Neural cell (in vitro differentiated cells): ENCODE measurements at regions not wholly inside any gene's neighbourhood (a gene's known extent, or its start where the extent isn't known, plus 50 kb on each side); places are given as distances from the start of the nearest gene placed in this dataset.

Experiments used
- H2AFZ ChIP-seq: fragments of 200-600, 300-800 bp; sonication (generic), shearing (Covaris generic); 2 replicates; pipeline ENCODE4 v1.6.0; 2014; ENCODE audit warnings: low read depth, mild to moderate bottlenecking, antibody characterized with exemption, low read length, moderate library complexity
- H3F3A ChIP-seq: fragments of 200-600 bp; shearing (Covaris generic); 2 replicates; pipeline ENCODE4 v1.6.1; 2016; ENCODE audit warnings: mild to moderate bottlenecking, moderate library complexity, mixed read lengths, antibody characterized with exemption, low read length; ENCODE audit not compliant: insufficient read depth, poor library complexity, severe bottlenecking
- H3K27ac ChIP-seq: fragments of 200-600, 300-800 bp; sonication (generic), shearing (Covaris generic); 2 replicates; pipeline ENCODE4 v1.5.1; 2014; ENCODE audit warnings: mild to moderate bottlenecking, low read length, moderate library complexity
- H3K27me3 ChIP-seq: fragments of 300-800, 200-600 bp; sonication (generic), shearing (Covaris generic); 2 replicates; pipeline ENCODE4 v1.6.0; 2014; ENCODE audit warnings: mild to moderate bottlenecking, low read depth, low read length, moderate library complexity; ENCODE audit not compliant: insufficient read depth
- H3K36me3 ChIP-seq: fragments of 300-800, 200-600 bp; sonication (generic), shearing (Covaris generic); 2 replicates; pipeline ENCODE4 v1.5.1; 2014; ENCODE audit warnings: mild to moderate bottlenecking, antibody characterized with exemption, low read length, moderate library complexity; ENCODE audit not compliant: insufficient read depth
- H3K4me2 ChIP-seq: fragments of 300-800, 200-600 bp; sonication (generic), shearing (Covaris generic); 2 replicates; pipeline ENCODE4 v1.6.0; 2014; ENCODE audit warnings: mild to moderate bottlenecking, low read length
- H3K4me3 ChIP-seq: fragments of 300-800, 200-600 bp; sonication (generic), shearing (Covaris generic); 2 replicates; pipeline ENCODE4 v1.5.1; 2014; ENCODE audit warnings: mild to moderate bottlenecking, low read length, moderate library complexity
- H3K79me2 ChIP-seq: fragments of 200-600 bp; shearing (Covaris generic); replicated peaks from 2 replicates; pipeline ENCODE4 v1.6.0; 2014; ENCODE audit warnings: mild to moderate bottlenecking, low read length, moderate library complexity; ENCODE audit not compliant: insufficient read depth
- H3K9ac ChIP-seq: fragments of 300-800, 200-600 bp; sonication (generic), shearing (Covaris generic); 2 replicates; pipeline ENCODE4 v1.6.1; 2016; ENCODE audit warnings: mild to moderate bottlenecking, low read length, mixed read lengths
- H3K9me2 ChIP-seq: fragments of 200-600 bp; shearing (Covaris generic); 2 replicates; pipeline ENCODE4 v1.6.1; 2016; ENCODE audit warnings: mild to moderate bottlenecking, low read length, mixed read lengths; ENCODE audit not compliant: insufficient read depth
- H3K9me3 ChIP-seq: fragments of 200-600, 300-800 bp; sonication (generic), shearing (Covaris generic); 2 replicates; pipeline ENCODE4 v1.6.1; 2016; ENCODE audit warnings: mild to moderate bottlenecking, mixed run types, low read length, moderate library complexity, mixed read lengths
- H4K20me1 ChIP-seq: fragments of 200-600 bp; shearing (Covaris generic); 2 replicates; pipeline ENCODE4 v1.6.1; 2016; ENCODE audit warnings: mild to moderate bottlenecking, mixed run types; ENCODE audit not compliant: insufficient read depth
- EP300 ChIP-seq: fragments of 450-650 bp; conservative IDR thresholded peaks from 2 replicates; pipeline ENCODE4 v1.6.1; 2014; ENCODE audit warnings: antibody characterized with exemption, mild to moderate bottlenecking, moderate library complexity; ENCODE audit not compliant: poor library complexity, severe bottlenecking
- EZH2 ChIP-seq: fragments of 200-600, 300-800 bp; shearing (Covaris generic), sonication (generic); IDR thresholded peaks from 2 replicates; pipeline ENCODE4 v1.6.1; 2014; ENCODE audit warnings: antibody characterized with exemption, low read length, borderline replicate concordance, mild to moderate bottlenecking; ENCODE audit not compliant: insufficient read depth, poor library complexity, severe bottlenecking
- MXI1 ChIP-seq: fragments of 450-650 bp; conservative IDR thresholded peaks from 2 replicates; pipeline ENCODE4 v1.6.1; 2014; ENCODE audit warnings: antibody characterized with exemption, mild to moderate bottlenecking; ENCODE audit not compliant: poor library complexity, severe bottlenecking
- POLR2AphosphoS5 ChIP-seq: IDR thresholded peaks from 2 replicates; pipeline ENCODE4 v1.6.1; 2012
- RAD21 ChIP-seq: fragments of 450-650 bp; conservative IDR thresholded peaks from 2 replicates; pipeline ENCODE4 v1.6.1; 2014; ENCODE audit warnings: antibody characterized with exemption, mild to moderate bottlenecking, moderate library complexity
- SMC3 ChIP-seq: fragments of 450-650 bp; conservative IDR thresholded peaks from 2 replicates; pipeline ENCODE4 v1.6.1; 2014; ENCODE audit warnings: antibody characterized with exemption, mild to moderate bottlenecking, moderate library complexity; ENCODE audit not compliant: poor library complexity
- TAF1 ChIP-seq: IDR thresholded peaks from 2 replicates; pipeline ENCODE4 v1.6.1; 2012; ENCODE audit warnings: low read depth
- TF ChIP-seq, protein P1 (sequence below): fragments of 450-650 bp; IDR thresholded peaks from 2 replicates; pipeline ENCODE4 v1.5.1; 2014; ENCODE audit warnings: antibody characterized with exemption, mild to moderate bottlenecking, moderate library complexity; ENCODE audit not compliant: poor library complexity, severe bottlenecking
- TF ChIP-seq, protein P2 (sequence below): IDR thresholded peaks from 2 replicates; pipeline ENCODE4 v1.6.1; 2012; ENCODE audit warnings: borderline replicate concordance

DNA sequence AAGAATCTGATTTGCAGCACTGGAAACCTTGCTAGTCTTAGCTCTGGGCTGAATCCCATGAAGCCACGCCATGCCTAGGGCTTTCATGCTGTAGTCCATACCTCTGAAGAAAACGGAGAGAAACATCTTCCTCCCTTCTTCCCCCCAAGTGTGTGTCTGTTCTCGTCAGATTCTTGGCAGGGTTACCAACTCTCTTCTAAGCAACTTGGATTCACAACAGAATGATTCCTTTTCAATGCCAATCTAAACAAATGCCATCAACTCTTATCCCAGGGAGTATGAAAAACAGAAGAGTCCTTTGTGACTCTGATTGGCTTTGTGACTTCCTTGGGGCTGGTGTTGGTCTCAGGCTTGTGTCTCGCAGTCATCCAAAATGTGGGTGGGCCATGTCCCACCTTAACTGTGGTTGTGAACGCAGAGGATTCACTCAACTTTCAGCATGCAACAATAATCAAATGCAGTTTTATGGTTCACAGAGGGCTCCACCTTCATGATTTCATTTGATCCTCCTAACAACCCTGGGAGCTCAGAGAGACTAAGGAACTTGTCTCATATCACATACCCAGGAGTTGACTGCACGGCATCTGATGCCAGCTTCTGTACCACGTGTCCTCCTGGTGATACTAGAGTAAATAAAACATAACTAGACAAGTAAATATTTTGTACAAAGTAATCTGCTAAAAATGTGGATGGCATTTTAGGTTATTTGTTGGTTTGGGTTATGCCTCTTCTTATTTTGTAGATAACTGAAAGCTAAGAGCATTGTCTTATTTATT is 186.0 kb upstream of the TNP1 start:
- H2AFZ ChIP-seq = no peak overlapping the region
- H3K27ac ChIP-seq = no peak overlapping the region
- no peaks in the 10 kb centered on the region for H4K20me1 ChIP-seq
- H3K79me2 ChIP-seq = no peaks in the 10 kb centered on the region
- no peak overlapping the region for H3K4me3 ChIP-seq
- no peaks in the 10 kb centered on the region for H3K36me3 ChIP-seq
- no peaks in the 10 kb centered on the region for H3K9me3 ChIP-seq
- no peaks in the 10 kb centered on the region for H3F3A ChIP-seq
- no peaks in the 10 kb centered on the region for H3K9me2 ChIP-seq
- TF ChIP-seq EZH2 = no peak
- TF ChIP-seq, protein P1, sequence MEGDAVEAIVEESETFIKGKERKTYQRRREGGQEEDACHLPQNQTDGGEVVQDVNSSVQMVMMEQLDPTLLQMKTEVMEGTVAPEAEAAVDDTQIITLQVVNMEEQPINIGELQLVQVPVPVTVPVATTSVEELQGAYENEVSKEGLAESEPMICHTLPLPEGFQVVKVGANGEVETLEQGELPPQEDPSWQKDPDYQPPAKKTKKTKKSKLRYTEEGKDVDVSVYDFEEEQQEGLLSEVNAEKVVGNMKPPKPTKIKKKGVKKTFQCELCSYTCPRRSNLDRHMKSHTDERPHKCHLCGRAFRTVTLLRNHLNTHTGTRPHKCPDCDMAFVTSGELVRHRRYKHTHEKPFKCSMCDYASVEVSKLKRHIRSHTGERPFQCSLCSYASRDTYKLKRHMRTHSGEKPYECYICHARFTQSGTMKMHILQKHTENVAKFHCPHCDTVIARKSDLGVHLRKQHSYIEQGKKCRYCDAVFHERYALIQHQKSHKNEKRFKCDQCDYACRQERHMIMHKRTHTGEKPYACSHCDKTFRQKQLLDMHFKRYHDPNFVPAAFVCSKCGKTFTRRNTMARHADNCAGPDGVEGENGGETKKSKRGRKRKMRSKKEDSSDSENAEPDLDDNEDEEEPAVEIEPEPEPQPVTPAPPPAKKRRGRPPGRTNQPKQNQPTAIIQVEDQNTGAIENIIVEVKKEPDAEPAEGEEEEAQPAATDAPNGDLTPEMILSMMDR = no peak
- TF ChIP-seq SMC3 = no peak
- no peak for TF ChIP-seq POLR2AphosphoS5
- TF ChIP-seq, protein P2, sequence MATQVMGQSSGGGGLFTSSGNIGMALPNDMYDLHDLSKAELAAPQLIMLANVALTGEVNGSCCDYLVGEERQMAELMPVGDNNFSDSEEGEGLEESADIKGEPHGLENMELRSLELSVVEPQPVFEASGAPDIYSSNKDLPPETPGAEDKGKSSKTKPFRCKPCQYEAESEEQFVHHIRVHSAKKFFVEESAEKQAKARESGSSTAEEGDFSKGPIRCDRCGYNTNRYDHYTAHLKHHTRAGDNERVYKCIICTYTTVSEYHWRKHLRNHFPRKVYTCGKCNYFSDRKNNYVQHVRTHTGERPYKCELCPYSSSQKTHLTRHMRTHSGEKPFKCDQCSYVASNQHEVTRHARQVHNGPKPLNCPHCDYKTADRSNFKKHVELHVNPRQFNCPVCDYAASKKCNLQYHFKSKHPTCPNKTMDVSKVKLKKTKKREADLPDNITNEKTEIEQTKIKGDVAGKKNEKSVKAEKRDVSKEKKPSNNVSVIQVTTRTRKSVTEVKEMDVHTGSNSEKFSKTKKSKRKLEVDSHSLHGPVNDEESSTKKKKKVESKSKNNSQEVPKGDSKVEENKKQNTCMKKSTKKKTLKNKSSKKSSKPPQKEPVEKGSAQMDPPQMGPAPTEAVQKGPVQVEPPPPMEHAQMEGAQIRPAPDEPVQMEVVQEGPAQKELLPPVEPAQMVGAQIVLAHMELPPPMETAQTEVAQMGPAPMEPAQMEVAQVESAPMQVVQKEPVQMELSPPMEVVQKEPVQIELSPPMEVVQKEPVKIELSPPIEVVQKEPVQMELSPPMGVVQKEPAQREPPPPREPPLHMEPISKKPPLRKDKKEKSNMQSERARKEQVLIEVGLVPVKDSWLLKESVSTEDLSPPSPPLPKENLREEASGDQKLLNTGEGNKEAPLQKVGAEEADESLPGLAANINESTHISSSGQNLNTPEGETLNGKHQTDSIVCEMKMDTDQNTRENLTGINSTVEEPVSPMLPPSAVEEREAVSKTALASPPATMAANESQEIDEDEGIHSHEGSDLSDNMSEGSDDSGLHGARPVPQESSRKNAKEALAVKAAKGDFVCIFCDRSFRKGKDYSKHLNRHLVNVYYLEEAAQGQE = no peak
- no peak for TF ChIP-seq RAD21
- TF ChIP-seq TAF1 = no peak
- no peak for TF ChIP-seq MXI1
- no peaks in the 10 kb centered on the region for H3K27me3 ChIP-seq
- H3K4me2 ChIP-seq = no peak overlapping the region
- no peak overlapping the region for H3K9ac ChIP-seq

DNA sequence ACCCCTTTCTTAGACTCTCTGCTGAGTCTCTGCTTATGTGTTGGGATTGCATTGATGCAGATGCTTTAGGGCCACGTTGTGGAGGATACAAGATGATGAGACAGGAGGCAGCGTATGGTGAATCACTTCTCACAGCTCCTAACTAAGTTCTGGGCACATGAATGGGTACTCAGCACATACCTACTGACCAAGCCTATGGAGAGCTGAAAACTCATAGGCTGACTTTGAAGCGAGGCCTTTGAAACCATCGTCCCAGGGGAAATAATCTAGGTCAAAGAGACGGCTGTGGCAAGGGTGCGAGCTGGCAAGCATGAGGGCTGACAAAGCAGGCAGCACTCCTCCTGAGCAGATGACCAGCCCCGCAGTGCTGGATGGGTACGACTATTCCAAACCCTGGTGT is 180.2 kb upstream of the TNP1 start:
- no peak overlapping the region for H3K4me2 ChIP-seq
- H3K36me3 ChIP-seq = no peaks in the 10 kb centered on the region
- no peaks in the 10 kb centered on the region for H3K9me3 ChIP-seq
- H3K4me3 ChIP-seq = no peak overlapping the region
- no peak overlapping the region for H3K9ac ChIP-seq
- no peaks in the 10 kb centered on the region for H3K79me2 ChIP-seq
- no peaks in the 10 kb centered on the region for H4K20me1 ChIP-seq
- TF ChIP-seq SMC3 (no peak), TAF1 (no peak), RAD21 (no peak), POLR2AphosphoS5 (no peak)
- H2AFZ ChIP-seq = no peak overlapping the region
- H3K27ac ChIP-seq = no peak overlapping the region
- H3K9me2 ChIP-seq = no peaks in the 10 kb centered on the region
- H3F3A ChIP-seq = no peaks in the 10 kb centered on the region
- H3K27me3 ChIP-seq = no peaks in the 10 kb centered on the region

DNA sequence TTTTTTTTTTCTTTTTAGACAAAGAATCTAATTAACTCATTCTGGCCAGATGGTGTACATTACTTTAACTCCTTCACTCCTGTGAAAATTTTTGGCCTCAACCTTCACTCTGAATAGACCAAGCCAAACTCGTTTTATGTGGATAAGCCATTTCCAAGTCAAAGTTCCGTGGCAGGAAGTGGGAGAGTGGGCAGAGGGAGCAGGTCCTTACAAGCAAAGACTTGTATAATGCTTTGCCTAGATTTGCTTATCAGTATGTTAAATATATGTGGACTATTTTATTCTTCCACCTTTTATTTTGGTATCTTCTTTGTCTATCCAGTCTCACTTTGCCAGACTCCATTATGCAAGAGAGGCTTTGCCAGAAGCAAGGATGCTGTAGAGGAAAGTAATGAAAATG is 178.1 kb upstream of the TNP1 start:
- H3F3A ChIP-seq = no peaks in the 10 kb centered on the region
- no peaks in the 10 kb centered on the region for H3K9me2 ChIP-seq
- no peak overlapping the region for H3K4me2 ChIP-seq
- H2AFZ ChIP-seq = no peak overlapping the region
- no peaks in the 10 kb centered on the region for H3K36me3 ChIP-seq
- no peaks in the 10 kb centered on the region for H3K79me2 ChIP-seq
- H3K9me3 ChIP-seq = no peaks in the 10 kb centered on the region
- H4K20me1 ChIP-seq = no peaks in the 10 kb centered on the region
- no peak overlapping the region for H3K27ac ChIP-seq
- no peak overlapping the region for H3K9ac ChIP-seq
- H3K4me3 ChIP-seq = no peak overlapping the region
- H3K27me3 ChIP-seq = no peaks in the 10 kb centered on the region
- TF ChIP-seq EP300 (no peak), TAF1 (no peak), RAD21 (no peak), MXI1 (no peak), SMC3 (no peak)
- TF ChIP-seq, protein P2 = no peak
- TF ChIP-seq, protein P1 = no peak
